ENCODE measurements at regions not wholly inside any gene's neighbourhood (a gene's known extent, or its start where the extent isn't known, plus 50 kb on each side); places are given as distances from the start of the nearest gene placed in this dataset.

DNA sequence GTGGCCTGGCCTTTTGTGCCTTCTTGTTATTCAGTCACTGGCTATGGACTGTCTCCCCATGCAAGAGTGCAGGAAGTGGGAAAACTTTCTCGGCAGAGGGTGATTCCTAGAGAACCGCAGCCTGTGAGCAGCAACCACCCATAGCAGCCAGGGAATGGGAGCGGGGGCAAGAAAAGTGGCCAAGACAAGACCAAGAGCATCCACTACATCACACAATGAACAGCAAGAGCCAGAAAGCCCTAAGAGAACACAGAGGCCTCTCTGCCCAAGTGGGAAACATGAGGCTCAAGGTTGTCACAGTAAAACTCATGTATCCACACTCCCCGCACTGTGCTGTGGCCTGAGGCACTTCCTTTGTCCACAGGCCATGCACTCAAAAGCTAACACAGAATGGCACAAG lies 129.1 kb upstream of the FSTL4 start:
- DNase-seq (ENCODE audit: low read depth in 2 of 2), result no peak

DNA sequence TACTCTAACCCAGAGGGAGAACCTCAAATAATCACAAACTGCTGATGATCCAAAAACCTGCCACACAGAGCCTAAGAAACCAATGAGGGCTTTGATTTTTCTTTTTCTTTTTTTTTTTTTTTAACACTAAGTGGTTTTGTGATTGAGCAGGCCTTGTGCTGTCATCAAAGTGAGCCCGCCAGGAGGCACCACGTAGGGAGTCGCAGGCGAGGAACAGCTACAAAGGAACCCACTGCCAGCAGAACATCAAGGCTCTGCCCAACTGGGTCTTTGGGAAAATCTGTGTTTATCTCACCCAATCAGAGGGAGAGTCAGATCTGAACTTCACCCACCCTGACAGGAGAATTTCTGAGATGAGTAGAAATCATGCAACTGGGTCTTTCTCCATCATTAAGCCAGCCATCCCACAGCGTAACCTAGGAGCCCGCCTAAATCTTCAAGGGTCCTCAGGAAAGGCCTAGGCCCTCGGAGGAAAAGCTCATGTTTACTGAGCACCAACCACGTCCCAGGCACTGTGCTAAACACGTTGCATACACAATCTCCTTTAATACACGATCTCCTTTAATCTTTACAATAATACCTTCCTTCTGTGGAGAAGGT lies 126.9 kb upstream of the FSTL4 start:
- no peak for DNase-seq (ENCODE audit: low read depth in 2 of 2)

DNA sequence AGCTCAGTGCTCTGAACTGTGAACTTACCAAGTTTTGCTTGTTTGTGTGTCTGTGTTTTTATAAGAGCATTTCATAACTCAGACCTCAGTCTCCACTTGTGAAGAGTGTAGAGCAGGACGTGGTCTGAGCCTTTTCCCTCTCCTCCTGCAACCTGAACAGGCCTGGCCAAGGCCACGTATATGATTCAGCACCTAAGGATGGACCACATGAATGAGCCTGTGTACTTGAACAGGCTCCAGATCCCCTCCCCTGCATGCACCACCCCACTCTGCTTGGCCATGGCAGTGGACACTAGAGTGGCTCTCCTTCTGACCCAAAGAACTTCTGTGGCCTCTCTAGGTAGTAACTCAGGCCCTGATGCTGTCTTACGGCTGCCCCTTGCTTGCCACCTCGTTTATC lies 125.9 kb upstream of the FSTL4 start:
- no peak for DNase-seq (ENCODE audit: low read depth in 2 of 2)

DNA sequence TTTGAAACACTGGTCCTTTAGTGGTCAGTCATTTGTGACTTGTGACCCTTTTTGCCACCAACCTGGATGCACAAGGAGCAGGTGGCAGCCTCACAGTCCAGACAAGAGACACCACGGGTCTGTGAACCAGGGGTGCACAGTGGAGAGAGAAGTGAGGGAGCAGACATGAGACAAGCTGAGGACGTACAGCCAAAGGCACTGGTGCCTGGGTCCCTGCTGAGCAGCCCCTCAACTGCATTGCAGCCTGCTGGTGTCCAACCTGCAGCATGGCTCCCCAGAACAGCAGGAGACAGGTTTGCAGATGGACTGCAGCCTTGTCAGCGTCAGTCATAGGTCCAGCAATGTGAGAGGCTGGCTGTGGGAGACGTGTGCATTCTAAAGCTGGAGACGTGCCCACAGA lies 124.2 kb upstream of the FSTL4 start:
- DNase-seq (ENCODE audit: low read depth in 2 of 2), result no peak

DNA sequence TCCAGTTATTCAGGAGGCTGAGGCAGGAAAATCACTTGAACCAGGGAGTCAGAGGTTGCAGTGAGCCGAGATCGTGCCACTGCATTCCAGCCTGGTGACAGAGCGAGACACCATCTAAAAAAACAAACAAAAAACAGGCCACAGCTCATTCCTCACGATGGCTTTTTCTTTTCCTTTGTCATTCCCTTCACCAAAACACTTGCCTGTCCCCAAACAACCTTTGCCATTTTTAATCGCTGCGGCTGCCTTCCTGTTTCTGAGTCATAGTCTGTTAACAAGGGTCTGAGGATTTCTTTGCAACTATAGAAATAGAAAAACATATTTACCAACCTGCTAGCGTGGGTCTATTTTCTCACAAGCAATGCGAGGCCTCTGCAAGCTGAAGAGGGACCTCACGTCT lies 123.0 kb upstream of the FSTL4 start:
- DNase-seq (ENCODE audit: low read depth in 2 of 2), result no peak

DNA sequence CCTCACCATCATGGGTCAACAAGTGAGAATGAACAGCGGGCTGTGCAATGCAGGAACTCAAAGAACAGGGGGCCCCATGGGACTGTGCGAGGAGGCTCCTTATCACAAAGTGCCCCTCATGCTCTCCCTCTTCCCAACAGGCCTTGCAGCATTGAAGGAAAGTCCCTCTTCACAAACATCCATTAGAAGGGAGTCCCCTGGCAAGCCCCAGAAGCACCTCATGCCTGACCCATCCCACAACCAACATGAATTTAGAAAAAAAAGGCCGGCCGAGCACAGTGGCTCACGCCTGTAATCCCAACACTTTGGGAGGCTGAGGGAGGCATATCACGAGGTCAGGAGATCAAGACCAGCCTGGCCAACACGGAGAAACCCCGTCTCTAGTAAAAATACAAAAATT lies 122.6 kb upstream of the FSTL4 start:
- DNase-seq (ENCODE audit: low read depth in 2 of 2), result no peak

DNA sequence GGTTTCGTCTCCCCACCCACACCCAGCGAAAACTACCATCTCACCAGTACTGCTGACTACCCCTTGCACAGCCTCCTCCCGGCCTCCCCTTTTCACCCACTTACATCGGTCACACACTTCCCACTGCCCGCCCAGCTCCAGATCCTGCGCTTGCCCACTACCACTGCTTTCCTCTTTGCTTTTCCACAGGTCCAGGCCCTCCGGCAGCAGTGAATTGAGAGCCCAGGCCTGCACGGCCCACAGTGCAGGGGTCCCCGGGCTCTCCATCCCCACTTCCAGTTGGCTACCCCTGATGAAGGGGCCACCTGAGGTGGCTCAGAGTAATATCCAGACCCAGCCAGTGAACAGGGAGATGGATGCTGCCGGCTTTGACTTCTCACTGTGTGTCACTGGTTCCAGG lies 120.2 kb upstream of the FSTL4 start:
- DNase-seq (ENCODE audit: low read depth in 2 of 2), result no peak

DNA sequence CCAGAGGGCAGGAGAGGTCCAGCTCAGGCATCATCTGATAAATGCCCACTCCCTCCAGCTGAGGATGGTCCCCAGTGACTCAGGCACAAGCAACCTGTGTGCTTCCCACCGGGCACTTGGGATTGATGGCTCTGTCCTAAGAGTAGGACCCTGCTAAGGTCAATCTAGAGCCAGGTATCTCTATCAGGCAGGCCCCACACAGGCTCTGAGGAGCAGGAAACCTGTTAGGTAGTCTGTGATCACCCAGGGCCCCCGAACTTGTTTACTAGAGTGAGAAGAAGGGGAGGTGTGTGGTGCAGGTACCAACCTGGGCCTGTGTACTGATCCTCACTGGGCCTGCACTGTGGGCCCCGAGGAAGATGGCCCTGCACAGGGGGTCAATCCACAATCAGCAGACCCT lies 119.6 kb upstream of the FSTL4 start:
- no peak for DNase-seq (ENCODE audit: low read depth in 2 of 2)

DNA sequence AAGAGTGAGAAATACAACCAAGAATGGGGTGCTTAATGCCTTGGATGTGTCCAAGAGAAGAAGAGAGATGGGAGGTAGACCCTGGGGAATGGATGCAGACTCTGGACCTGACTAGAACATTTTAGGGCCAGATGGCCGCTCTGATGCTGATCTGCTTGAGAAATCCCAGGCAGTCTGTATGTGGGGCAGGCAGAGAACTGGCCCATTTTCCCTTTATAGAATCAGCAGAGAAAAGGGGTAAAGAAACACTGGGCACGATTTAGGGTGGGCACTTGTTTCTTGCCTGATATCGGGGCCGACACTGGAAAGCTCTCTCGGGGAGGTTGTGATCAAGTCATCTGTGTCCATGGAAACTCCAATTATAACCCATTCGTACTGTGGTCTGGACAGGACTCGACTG lies 118.5 kb upstream of the FSTL4 start:
- no peak for DNase-seq (ENCODE audit: low read depth in 2 of 2)

DNA sequence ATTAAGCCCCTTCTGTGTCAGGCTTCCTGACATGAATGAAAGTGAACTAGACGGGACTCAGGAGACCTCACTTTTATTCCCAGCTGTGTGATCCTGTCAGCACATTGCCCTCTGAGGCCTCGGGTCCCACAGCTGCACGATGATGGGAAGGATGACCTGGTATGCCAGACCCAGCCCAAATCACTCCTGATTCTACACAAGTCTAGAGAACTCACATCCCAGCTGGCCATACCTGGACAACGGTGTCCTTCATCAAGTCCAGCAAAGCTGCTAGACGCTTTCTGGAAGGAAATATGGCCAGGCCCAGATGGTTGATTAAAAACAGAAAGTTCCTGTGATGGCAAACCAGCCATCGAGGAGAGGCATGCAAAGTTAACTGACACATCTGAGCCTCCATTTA lies 118.0 kb upstream of the FSTL4 start:
- DNase-seq (ENCODE audit: low read depth in 2 of 2), result no peak

DNA sequence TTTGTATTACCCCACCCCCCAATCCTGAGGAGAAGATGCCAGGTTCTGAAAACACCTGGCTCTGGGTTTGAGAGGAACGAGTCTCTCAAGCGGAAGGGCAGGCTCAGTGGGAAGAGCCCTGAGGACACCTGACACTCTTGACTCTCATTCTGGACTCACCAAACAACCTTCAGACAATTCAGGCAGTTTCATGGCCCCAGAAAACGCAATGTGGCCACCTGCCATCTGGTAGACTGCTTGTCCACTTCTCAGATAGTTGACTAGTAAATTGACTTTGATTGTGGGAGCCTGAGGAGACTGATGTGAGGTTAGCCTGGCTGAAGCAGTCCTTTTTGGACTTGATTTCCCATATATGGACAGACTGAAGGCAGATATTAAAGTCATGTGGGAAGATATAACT lies 117.5 kb upstream of the FSTL4 start:
- DNase-seq (ENCODE audit: low read depth in 2 of 2), result no peak

DNA sequence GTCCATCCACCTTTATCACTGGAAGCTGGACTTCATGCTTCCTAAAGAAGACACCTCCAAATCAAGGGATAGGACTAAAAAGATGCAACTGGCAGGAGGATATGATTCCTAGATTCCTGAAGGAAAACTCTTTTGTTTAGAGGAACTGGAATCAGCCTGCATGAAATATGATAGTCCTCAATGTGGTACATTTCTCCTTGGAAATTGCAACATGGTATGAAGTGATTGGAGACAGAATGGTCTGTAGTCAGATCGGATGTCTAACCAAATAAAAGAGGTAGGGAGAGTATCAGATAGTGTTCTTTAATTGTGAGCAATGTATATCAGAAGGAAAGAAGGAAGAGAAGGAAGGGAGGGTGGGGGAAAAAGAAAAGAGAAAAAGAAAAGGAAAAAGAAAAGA lies 116.1 kb upstream of the FSTL4 start:
- DNase-seq (ENCODE audit: low read depth in 2 of 2), result no peak

DNA sequence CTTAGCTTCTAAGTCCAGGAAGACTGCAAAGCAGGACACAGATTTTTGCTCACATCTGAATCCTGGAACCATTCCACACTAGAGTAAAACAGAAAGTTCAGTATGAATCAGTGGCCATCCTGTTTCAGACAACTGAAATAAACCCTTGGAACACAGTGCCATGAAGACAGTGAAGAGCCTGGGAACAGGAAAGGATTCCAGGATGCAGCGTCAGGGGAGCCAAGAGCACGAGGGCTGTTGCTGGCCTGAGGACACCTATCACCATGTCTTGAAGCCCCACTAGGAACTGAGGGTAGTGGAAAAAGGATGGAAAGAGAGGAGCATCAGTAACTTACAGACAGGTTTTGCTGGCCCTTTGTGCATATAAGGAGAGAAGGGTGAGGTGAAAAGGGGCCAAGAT lies 115.3 kb upstream of the FSTL4 start:
- no peak for DNase-seq (ENCODE audit: low read depth in 2 of 2)

DNA sequence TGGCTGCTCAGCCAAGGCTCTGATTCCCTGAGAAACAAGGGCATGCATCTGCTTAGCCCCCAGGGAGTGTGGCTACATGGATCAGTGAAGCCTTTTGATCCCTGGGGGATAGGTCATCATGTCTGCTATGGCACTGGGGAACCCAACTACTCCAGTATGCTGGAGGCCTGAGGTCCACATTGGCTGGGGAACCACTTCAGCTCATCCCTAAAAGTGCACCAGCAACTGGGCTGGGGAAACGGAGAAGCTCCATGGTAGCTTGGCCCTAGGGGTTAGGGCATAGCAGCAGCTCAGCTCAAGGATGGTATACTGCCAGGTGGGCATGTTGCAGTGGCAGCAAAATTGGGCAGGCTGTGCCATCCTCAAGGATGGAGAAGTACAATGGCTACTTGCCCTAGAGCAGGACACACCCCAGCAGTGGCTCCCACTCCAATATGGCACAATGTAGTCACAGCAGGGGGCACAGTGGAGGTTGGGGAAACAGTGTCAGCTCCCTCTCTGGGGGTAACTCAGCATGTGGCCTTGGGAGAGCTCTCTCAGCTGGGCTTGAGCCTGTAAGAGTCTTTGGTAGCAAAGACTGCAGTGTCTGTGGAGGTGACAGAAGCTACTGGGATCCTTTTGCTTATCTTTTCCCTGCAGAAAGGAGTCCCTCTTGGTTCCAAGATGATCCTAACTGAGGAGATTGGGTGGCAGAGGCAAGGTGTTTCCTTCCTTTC lies 111.5 kb upstream of the FSTL4 start:
- no peak for DNase-seq (ENCODE audit: low read depth in 2 of 2)

DNA sequence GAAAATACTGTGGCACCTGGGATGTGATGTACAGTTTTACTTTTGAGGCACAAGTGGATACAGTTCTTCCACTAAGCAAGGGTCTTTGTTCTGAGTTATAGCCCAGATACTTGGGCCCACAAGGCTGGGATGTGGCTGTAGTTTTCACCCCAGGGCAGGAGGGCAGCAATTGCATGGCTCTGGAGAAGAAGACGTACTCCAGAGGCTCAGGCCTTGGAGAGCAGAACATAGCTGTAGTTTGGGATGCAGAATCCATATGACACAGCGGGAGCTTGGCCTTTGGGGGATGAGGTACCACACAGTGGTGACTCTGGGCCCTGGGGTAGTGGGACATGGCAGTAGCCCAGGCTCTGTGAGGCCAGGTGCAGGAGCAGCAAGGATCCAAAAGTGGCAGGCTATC lies 110.8 kb upstream of the FSTL4 start:
- no peak for DNase-seq (ENCODE audit: low read depth in 2 of 2)

DNA sequence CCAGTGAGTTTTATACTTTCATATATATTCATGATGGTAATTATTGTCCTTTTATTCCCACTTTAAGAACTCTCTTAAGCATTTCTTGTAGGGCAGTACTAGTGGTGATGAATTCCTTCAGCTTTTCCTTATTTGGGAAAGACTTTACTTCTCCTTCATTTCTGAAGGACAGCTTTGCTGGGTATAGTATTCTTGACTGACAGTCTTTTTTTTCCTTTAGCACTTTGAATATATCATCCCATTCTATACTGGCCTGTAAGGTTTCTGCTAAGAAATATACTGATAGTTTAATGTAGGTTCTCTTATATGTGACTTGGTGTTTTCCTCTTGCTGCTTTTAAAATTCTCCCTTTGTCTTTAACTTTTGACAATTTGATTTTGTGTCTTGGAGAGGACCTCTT lies 109.0 kb upstream of the FSTL4 start:
- DNase-seq (ENCODE audit: low read depth in 2 of 2), result no peak

DNA sequence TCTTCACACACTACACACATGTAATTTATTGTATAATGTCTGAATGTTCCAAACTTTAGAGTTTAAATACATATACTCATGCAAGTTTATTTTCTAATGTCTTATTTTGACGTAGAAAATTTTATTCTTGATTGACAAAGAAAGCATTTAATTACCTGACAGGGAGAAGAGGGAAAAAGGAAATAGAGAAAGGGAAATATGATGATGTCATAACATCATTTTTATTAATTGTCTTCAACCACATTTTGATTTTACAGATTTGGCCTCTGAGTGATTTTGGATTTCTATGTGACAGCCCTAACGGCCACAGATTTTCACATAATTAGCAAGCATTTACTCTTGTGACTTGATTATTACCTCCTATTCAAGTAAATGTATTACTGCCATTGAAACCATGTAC lies 106.1 kb upstream of the FSTL4 start:
- no peak for DNase-seq (ENCODE audit: low read depth in 2 of 2)

DNA sequence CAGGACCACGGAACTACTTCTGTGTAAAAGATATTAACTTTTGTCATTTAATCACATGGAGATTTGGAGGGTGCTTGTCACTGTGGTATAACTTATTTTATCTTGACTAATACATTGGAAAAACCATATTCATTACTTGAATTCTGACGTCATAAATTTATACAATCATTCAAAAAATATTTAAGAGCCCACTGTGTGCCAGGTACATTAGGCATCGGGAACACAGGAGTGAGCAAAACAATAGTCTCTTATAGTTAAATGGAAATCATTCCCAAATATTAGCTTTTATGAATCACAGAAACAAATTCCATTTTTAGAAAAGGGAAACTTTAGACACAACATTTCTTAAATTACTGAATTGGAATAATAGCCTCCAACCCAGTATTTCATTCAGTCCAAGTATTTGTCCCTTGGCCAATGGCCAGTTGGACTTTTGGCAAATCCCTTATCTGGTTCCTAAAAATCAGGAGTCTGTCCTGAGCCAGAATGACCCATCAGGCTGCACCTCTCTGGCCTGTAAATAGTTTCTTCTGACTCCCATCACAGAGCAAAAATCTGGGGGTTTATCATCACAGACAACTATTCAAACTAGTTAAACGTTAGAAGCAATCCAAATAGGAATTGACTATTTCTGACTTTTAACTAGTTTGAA lies 104.3 kb upstream of the FSTL4 start:
- DNase-seq (ENCODE audit: low read depth in 2 of 2), result no peak

DNA sequence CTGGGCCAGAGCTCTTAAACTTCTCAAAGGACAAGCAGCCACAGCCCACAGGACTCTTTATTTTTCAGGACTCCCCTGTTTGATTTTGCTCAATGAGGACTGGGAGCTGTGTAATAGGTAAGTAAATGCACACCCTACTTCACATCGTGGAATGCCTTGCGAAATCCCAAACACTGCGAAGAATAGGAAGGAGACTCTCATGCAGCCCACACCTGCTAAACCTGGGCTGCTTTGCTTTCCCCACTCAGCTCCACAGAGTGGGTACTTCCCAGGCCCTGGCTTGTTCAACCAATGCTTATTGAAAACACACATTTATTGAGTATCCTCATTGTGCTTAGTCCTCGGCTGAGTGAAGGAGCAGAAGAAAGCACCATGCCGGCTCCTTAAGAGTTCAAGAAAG lies 103.3 kb upstream of the FSTL4 start:
- DNase-seq (ENCODE audit: low read depth in 2 of 2), result no peak

DNA sequence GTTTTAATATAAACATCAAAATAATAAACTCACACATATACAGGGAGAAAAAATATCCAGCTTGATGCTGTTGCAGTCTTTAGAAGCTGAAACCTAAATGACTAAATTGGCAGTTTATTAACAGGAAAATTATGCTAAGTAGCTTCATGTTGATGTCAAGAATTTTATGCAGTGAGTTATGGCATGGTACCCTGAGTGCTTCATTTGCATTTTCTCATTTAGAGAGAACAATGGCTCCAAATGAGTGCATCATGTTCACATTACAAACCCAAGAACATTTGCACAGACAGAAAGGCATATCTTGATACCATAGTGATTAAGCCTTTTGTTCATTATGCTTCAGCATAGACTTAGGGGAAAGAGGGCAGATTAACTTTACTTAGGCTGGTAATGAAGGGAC lies 102.9 kb upstream of the FSTL4 start:
- DNase-seq (ENCODE audit: low read depth in 2 of 2), result no peak

DNA sequence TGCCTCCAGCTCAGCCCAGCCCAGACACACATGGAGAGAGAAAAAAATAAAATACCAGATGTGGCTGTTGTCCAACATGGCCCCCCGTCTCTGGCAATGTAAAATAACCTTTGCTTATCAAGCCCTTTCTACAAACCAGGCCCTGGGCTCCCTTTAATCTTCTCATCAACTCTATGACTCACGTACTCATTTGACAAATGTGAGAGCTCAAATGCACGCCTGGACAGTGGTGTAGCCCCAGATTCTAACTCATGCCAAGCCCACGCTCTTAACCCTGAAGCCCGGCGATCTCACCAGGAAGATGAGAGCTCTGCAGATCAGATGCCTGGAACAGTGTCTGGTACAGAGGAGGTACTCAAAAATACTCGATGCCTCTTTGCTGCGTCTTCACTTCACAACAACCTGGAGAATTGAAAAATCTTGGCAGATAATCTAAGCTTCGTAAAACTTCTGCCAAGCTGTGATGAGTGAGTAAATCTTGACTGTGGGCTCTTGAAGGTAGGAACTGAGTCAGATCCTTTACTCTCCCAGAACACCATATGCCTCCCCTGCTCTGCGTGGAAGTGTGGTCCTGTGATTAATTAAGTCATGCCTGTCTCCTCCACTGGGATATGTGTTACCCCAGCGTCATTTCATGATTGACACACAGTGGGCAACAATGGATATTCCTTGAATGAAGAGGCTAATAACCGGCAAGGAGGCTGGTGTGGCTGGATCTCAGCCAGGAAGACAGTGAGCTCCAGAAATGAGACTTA lies 102.0 kb upstream of the FSTL4 start:
- DNase-seq (ENCODE audit: low read depth in 2 of 2), result no peak

DNA sequence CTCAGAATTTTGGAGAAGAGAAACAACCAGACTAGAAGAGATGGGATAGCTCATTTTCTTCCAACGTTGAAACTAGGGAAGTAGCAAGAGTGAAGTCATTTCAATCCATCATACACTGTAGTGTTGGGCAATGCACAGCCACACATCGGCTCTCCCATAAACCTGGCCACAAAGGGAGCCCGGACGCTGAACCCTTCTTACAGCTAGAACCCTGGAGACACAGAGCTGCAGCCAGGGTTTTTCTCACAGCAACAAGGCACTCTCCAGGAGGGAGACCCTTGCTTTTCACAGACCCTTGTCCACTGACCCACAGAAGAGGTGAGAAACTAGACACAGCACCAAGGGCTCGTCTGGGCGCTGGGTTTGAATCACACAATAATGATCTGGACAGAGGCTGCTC lies 101.4 kb upstream of the FSTL4 start:
- DNase-seq (ENCODE audit: low read depth in 2 of 2), result no peak

DNA sequence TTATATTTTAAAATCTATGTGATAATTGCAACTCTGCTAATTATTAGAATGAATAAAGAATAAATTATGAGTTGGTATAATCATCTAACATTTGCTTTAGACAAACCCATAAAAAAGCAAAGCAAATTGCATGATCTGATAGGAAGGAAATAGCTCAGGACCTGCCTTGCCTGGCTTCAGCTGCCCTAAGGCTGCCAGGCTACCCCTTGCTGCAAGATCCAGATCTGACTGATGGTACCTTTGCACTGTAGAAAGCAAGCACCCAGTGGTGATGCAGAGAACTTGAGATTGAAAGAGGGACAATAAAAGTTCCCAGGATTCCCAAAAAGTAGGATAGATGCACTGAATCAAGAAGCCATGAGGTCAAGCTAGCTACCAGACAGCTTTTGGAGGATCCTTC lies 100.9 kb upstream of the FSTL4 start:
- DNase-seq (ENCODE audit: low read depth in 2 of 2), result no peak
